Cardiac muscle cell (in vitro differentiated cells and primary cell): ENCODE measurements at regions not wholly inside any gene's neighbourhood (a gene's known extent, or its start where the extent isn't known, plus 50 kb on each side); places are given as distances from the start of the nearest gene placed in this dataset.
A peak's percentile ranks its signal among the peaks of the same experiment; 100 is the strongest.
"Not testable (repeated sequence)": the region's sequence is repeated elsewhere in the genome, so short reads cannot be mapped to it uniquely, and the experiment has no call there.

Source experiments
- DNase-seq, 2 donors: peaks; one replicate each; pipeline versions ENCODE4 v3.0.0 to v3.0.0-alpha.2; 2010 to 2017; ENCODE audit warnings: low read depth in 1 of 2, low spot score in 1 of 2
- H3K27ac ChIP-seq: fragments of 200-600 bp; sonication (generic); 2 replicates; pipeline ENCODE4 v1.5.1; 2016
- H3K27me3 ChIP-seq: fragments of 200-600 bp; sonication (generic); 2 replicates; pipeline ENCODE4 v1.6.0; 2016; ENCODE audit warnings: control low read depth
- H3K36me3 ChIP-seq: fragments of 200-600 bp; sonication (generic); 2 replicates; pipeline ENCODE4 v1.5.1; 2016; ENCODE audit warnings: control low read depth
- H3K4me1 ChIP-seq: fragments of 200-600 bp; sonication (generic); 2 replicates; pipeline ENCODE4 v1.8.1; 2017; ENCODE audit warnings: low read depth, mild to moderate bottlenecking, mixed run types
- H3K4me3 ChIP-seq: fragments of 200-600 bp; sonication (generic); 2 replicates; pipeline ENCODE4 v1.5.1; 2016; ENCODE audit warnings: mild to moderate bottlenecking
- H3K9me3 ChIP-seq: fragments of 200-600 bp; sonication (generic); 2 replicates; pipeline ENCODE4 v1.5.1; 2017; ENCODE audit warnings: low read depth, mild to moderate bottlenecking, control low read depth
- CTCF ChIP-seq: IDR thresholded peaks from 2 replicates; pipeline ENCODE4 v1.5.1; 2012; ENCODE audit warnings: low read depth, mild to moderate bottlenecking, low read length

DNA sequence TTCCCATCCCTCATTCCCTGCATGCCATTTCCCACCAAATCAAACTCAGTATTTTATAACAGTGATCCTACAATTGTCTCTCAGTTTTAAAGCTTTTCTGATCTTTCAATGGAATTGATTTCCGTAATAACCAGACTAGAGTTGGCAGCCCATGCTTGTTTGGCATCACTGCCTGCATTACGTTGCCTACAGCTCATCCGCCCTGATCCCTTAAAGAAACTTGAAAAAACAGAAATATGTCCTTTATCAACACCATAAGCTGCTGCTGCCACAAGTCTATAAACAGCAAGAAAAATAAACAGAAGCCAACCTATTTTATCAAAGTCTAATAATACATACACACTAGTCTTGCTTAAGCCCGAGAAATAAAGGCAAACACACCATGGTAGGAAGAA lies 331.0 kb downstream of the METTL4 start:
- Histone ChIP-seq H3K36me3 (no peaks in the 10 kb centered on the region), H3K4me3 (no peak overlapping the region), H3K9me3 (no peaks in the 10 kb centered on the region), H3K27ac (no peak overlapping the region), H3K27me3 (no peaks in the 10 kb centered on the region), H3K4me1 (no peaks in the 10 kb centered on the region)
- peak in 1 of 2 donors; percentile 13 for DNase-seq
- TF ChIP-seq CTCF, result no peak

DNA sequence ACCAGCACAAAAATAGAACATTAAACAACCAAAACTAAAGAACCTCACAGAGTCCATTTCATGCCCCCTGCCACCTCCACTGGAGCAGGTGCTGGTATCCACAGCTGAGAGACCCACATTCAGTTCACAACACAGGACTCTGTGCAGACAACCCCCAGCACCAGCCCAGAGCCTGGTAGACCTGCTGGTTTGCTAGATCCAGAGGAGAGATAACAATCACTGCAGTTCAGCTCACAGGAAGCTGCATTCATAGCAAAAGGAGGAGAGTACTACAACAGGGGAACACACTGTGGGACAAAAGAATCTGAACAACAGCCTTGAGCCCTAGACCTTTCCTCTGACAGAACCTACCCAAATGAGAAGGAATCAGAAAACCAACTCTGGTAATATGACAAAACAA lies 326.7 kb downstream of the METTL4 start:
- DNase-seq, result no peak
- no peak for TF ChIP-seq CTCF
- no peak overlapping the region for H3K4me3 ChIP-seq
- H3K27ac ChIP-seq, result no peak overlapping the region
- H3K27me3 ChIP-seq, result no peaks in the 10 kb centered on the region
- H3K9me3 ChIP-seq, result no peaks in the 10 kb centered on the region
- H3K36me3 ChIP-seq, result no peaks in the 10 kb centered on the region
- H3K4me1 ChIP-seq, result no peaks in the 10 kb centered on the region

DNA sequence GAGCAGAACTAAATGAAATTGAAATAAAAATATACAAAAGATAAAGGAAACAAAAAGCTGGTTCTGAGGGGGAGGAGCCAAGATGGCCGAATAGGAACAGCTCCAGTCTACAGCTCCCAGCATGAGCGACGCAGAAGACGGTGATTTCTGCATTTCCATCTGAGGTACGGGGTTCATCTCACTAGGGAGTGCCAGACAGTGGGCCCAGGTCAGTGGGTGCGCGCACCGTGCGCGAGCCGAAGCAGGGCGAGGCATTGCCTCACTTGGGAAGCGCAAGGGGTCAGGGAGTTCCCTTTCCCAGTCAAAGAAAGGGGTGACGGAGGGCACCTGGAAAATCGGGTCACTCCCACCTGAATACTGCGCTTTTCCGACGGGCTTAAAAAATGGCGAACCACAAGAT lies 324.2 kb downstream of the METTL4 start:
- not testable (repeated sequence) for H3K36me3 ChIP-seq, H3K27me3 ChIP-seq, H3K27ac ChIP-seq, H3K9me3 ChIP-seq, DNase-seq, H3K4me3 ChIP-seq, H3K4me1 ChIP-seq

DNA sequence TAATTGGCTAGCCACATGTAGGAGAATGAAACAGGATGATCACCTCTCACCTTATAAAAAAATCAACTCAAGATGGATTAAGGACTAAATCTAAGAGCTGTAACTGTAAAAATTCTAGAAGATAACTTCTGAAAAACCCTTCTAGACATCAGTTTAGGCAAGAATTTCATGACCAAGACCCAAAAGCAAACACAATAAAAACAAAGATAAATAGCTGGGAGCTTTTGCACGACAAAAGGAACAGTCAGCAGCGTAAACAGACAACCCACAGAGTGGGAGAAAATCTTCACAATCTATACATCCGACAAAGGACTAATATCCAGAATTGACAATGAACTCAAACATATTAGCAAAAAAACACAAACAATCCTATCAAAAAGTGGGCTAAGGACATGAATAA lies 316.3 kb downstream of the METTL4 start:
- Histone ChIP-seq H3K27me3 (no peaks in the 10 kb centered on the region), H3K9me3 (no peaks in the 10 kb centered on the region), H3K36me3 (no peaks in the 10 kb centered on the region), H3K27ac (no peak overlapping the region), H3K4me3 (no peak overlapping the region), H3K4me1 (no peaks in the 10 kb centered on the region)
- no peak for DNase-seq
- no peak for TF ChIP-seq CTCF

DNA sequence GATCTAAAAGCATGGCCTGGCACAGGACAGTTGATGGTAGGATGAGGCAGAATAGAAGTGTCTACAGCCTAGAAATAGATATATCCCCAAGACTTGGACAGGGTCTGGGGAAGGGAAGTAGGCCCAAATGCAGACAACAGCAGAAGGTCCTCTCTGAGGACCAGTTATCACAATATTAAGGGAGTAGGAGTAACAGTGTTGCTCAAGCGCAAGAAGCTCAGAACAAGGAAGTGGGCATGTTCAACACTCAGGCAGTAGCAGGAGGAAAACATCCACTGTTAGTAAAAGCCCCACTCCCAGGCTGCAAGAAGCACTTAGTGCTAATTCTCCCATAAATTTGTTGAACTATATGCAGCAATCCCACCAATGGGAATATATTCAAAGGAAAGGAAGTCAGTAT lies 314.7 kb downstream of the METTL4 start:
- DNase-seq, result peak in 1 of 2 donors; percentile 11
- no peaks in the 10 kb centered on the region for H3K4me1 ChIP-seq
- H3K9me3 ChIP-seq, result no peaks in the 10 kb centered on the region
- H3K27ac ChIP-seq, result no peak overlapping the region
- no peak overlapping the region for H3K4me3 ChIP-seq
- no peaks in the 10 kb centered on the region for H3K27me3 ChIP-seq
- H3K36me3 ChIP-seq, result no peaks in the 10 kb centered on the region
- no peak for TF ChIP-seq CTCF

DNA sequence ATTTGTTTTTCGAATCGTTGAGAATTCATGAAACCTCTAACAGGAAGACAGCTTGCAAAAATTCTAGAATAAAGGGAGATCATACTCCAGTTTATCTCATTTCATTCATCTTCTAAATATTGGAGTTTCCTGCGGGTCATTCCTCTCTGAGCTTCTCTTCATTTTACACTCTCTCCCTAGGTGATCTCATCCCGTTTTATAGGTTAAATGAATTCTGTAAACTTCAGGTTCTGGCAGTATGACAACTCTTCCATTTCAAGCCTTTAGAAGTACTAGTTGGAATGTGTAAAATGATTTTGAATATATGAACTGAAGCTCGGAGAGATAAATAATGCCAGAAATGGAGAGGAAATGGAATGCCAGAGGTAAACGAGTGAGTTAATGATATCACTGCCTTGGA lies 312.4 kb downstream of the METTL4 start:
- TF ChIP-seq CTCF, result no peak
- H3K36me3 ChIP-seq, result no peaks in the 10 kb centered on the region
- DNase-seq, result no peak
- H3K27ac ChIP-seq, result no peak overlapping the region
- H3K27me3 ChIP-seq, result no peaks in the 10 kb centered on the region
- H3K4me3 ChIP-seq, result no peak overlapping the region
- H3K9me3 ChIP-seq, result no peaks in the 10 kb centered on the region
- no peaks in the 10 kb centered on the region for H3K4me1 ChIP-seq
